Heart left ventricle (tissue), 16 donors: ENCODE measurements at regions not wholly inside any gene's neighbourhood (a gene's known extent, or its start where the extent isn't known, plus 50 kb on each side); places are given as distances from the start of the nearest gene placed in this dataset.

Experiments
- ATAC-seq, 4 donors: fragments of 200-7000 bp; cut with Tn5 transposase; one replicate each; pipeline ENCODE4 v1.9.1; 2020 to 2022; ENCODE audit warnings: moderate library complexity in 4 of 4, mild to moderate bottlenecking in 3 of 4, moderate number of reproducible peaks in 1 of 4
- DNase-seq, 5 donors: peaks; one replicate each; pipeline ENCODE4 v3.0.0-alpha.2; 2020
- H3K27ac ChIP-seq, 12 donors: fragments of 200-600 bp; sonication (generic) in 4 of 12; one replicate each; pipeline versions ENCODE4 v1.5.0 to v1.8.0; 2016 to 2022; ENCODE audit warnings: mild to moderate bottlenecking in 2 of 12
- H3K27me3 ChIP-seq, 9 donors: fragments of 200-600 bp; sonication (generic) in 2 of 9; one replicate each; pipeline versions ENCODE4 v1.5.1 to v1.8.0; 2016 to 2022; ENCODE audit warnings: mild to moderate bottlenecking in 3 of 9
- H3K36me3 ChIP-seq, 9 donors: fragments of 200-600 bp; sonication (generic) in 2 of 9; one replicate each; pipeline versions ENCODE4 v1.5.0 to v1.8.0; 2018 to 2022; ENCODE audit warnings: mild to moderate bottlenecking in 2 of 9
- H3K4me1 ChIP-seq, 12 donors: fragments of 200-600 bp; sonication (generic) in 4 of 12; one replicate each; pipeline versions ENCODE4 v1.5.0 to v1.8.0; 2016 to 2022; ENCODE audit warnings: mild to moderate bottlenecking in 3 of 12
- H3K4me3 ChIP-seq, 12 donors: fragments of 200-600 bp; sonication (generic) in 4 of 12; one replicate each; pipeline versions ENCODE4 v1.5.0 to v1.8.0; 2017 to 2022; ENCODE audit warnings: mild to moderate bottlenecking in 9 of 12, moderate library complexity in 4 of 12
- H3K9me3 ChIP-seq, 12 donors: fragments of 200-600 bp; sonication (generic) in 4 of 12; one replicate each; pipeline versions ENCODE4 v1.5.0 to v1.8.0; 2016 to 2022; ENCODE audit warnings: mild to moderate bottlenecking in 1 of 12
- CTCF ChIP-seq, 12 donors: fragments of 200-600 bp; sonication (generic) in 4 of 12; IDR thresholded peaks; one replicate each; pipeline versions ENCODE4 v1.5.0 to v1.8.0; 2018 to 2022; ENCODE audit warnings: antibody characterized with exemption in 12 of 12, mild to moderate bottlenecking in 5 of 12
- POLR2A ChIP-seq, 2 donors: fragments of 450-650 bp; IDR thresholded peaks; one replicate each; pipeline ENCODE4 v1.6.1; 2017; ENCODE audit warnings: antibody characterized with exemption in 2 of 2, mild to moderate bottlenecking in 2 of 2, moderate library complexity in 2 of 2
- WGBS, 4 donors: extraction: QIAGEN DNeasy Blood & Tissue Kit in 2 of 4; methylation state at CpG; one replicate each; pipeline versions ENCODE4 v1.1.5 to v1.1.7; 2013 to 2018; 5-methylcytosine and 5-hydroxymethylcytosine counted together
- intact Hi-C, 10 donors: fragments of 100-400 bp; cut with DNase I; formaldehyde crosslinking; loops; one replicate each; pipeline versions ENCODE4 v1.11.1 to v1.14.2; 2022
- donor health status: ischemic (EF 13 %, LVEDD 7.1; RV severe dilation, severe dysfunction).
- donor health status: healthy with polysubstance abuse.
- donor health status: DM: no; HTN: yes; CAD: no.
- donor health status: DM: no; HTN: no; CAD: no.
- donor health status: ischemic (EF 25% LVEDD 6.9; RV normal size, moderate dysfunction).
- donor health status: ischemic (EF 25% LVEDD 5.7; RV mildly dilated, moderate dysfunction).
- donor health status: healthy.
- donor health status: DM: yes; HTN: yes; CAD: no.
- donor health status: ischemic (EF 35%, LVEDD 5.7; RV mildly dilated, moderate dysfunction).
- donor health status: nonischemic (EF 11% LVEDD 7.7; RV severe dilation, severe dysfunction).
- donor health status: DM: yes; HTN: yes; CAD: no.
- donor health status: PGD.
- donor health status: ischemic (EF 29% LVEDD 5.4; RV normal size, mild dysfunction).
- donor health status: nonischemic (EF 23%, LVEDD 6.1; RV moderate dilation, normal function).

- no peak for DNase-seq
- no peaks in the 10 kb centered on the region for H3K36me3 ChIP-seq
- peaks cover 0 to 5% (median 0%) of the 10 kb centered on the region in 12 donors for H3K9me3 ChIP-seq
- intact Hi-C loops = no loop called here
- no peak for ATAC-seq
- H3K27me3 ChIP-seq = peaks cover 3 to 42% (median 7%) of the 10 kb centered on the region in 9 donors
- H3K27ac ChIP-seq = no peak overlapping the region
- 62 to 67% (median 65%) methylated on average over 9 of the region's 9 CpGs for WGBS, 4 donors
- H3K4me3 ChIP-seq = no peak overlapping the region
- TF ChIP-seq POLR2A (IDR thresholded peaks at IDR 0.05) = no peak
- no peak for TF ChIP-seq CTCF (IDR thresholded peaks at IDR 0.05)
- H3K4me1 ChIP-seq = no peaks in the 10 kb centered on the region
Measured at GRCh38 chr1:30242168-30242567, 481.2 kb downstream of the MATN1 start.

GRCh38 chr1:30241681-30242080, 481.7 kb downstream of the MATN1 start:
- H3K36me3 ChIP-seq = no peaks in the 10 kb centered on the region
- peaks cover 3 to 41% (median 7%) of the 10 kb centered on the region in 9 donors for H3K27me3 ChIP-seq
- TF ChIP-seq CTCF (IDR thresholded peaks at IDR 0.05) = no peak
- no peak for TF ChIP-seq POLR2A (IDR thresholded peaks at IDR 0.05)
- no peak overlapping the region for H3K4me3 ChIP-seq
- no peak overlapping the region for H3K27ac ChIP-seq
- peaks cover 0 to 5% (median 0%) of the 10 kb centered on the region in 12 donors for H3K9me3 ChIP-seq
- intact Hi-C loops = no loop called here
- H3K4me1 ChIP-seq = no peaks in the 10 kb centered on the region
- ATAC-seq = no peak
- DNase-seq = no peak
- 33 to 53% (median 46%) methylated on average over 3 of the region's 3 CpGs for WGBS, 4 donors

- no peak for DNase-seq
- Histone ChIP-seq H3K9me3 (peaks cover 0 to 5% (median 0%) of the 10 kb centered on the region in 12 donors), H3K36me3 (no peaks in the 10 kb centered on the region), H3K27ac (no peak overlapping the region), H3K4me3 (no peak overlapping the region), H3K27me3 (peaks cover 0 to 5% (median 0%) of the 10 kb centered on the region in 9 donors), H3K4me1 (no peaks in the 10 kb centered on the region)
- no peak for TF ChIP-seq POLR2A (IDR thresholded peaks at IDR 0.05)
- TF ChIP-seq CTCF (IDR thresholded peaks at IDR 0.05) = no peak
- WGBS, 4 donors = 66 to 77% (median 70%) methylated on average over 7 of the region's 7 CpGs
- ATAC-seq = no peak
- intact Hi-C loops = no loop called here
Measured at GRCh38 chr1:30234091-30234490, 489.3 kb downstream of the MATN1 start.

GRCh38 chr1:30232288-30232899, 491.0 kb downstream of the MATN1 start:
- Histone ChIP-seq H3K36me3 (no peaks in the 10 kb centered on the region), H3K27ac (no peak overlapping the region), H3K4me1 (no peaks in the 10 kb centered on the region), H3K27me3 (peaks cover 0 to 7% (median 0%) of the 10 kb centered on the region in 9 donors), H3K4me3 (no peak overlapping the region), H3K9me3 (peaks cover 0 to 5% (median 0%) of the 10 kb centered on the region in 12 donors)
- TF ChIP-seq CTCF (IDR thresholded peaks at IDR 0.05) (peak in 10 of 12 donors; percentile 9 to 46 (median 32)), POLR2A (IDR thresholded peaks at IDR 0.05) (no peak)
- no peak for ATAC-seq
- no peak for DNase-seq
- WGBS, 4 donors = 32 to 44% (median 38%) methylated on average over 4 of the region's 4 CpGs
- intact Hi-C loops = no loop called here
